H9 (cell line): ENCODE measurements at regions not wholly inside any gene's neighbourhood (a gene's known extent, or its start where the extent isn't known, plus 50 kb on each side); places are given as distances from the start of the nearest gene placed in this dataset.

Source experiments
- DNase-seq: peaks from one replicate; pipeline ENCODE4 v3.0.0-alpha.2; 2017
- H2AFZ ChIP-seq: one replicate; pipeline ENCODE4 v1.6.1; 2013; ENCODE audit warnings: mild to moderate bottlenecking, low read length, control low read depth, moderate library complexity
- H2AK5ac ChIP-seq: 2 replicates; pipeline ENCODE4 v1.6.1; 2013; ENCODE audit warnings: low read length, control low read depth, mixed read lengths; ENCODE audit not compliant: insufficient read length
- H2BK120ac ChIP-seq: one replicate; pipeline ENCODE4 v1.6.1; 2013; ENCODE audit warnings: low read depth, mild to moderate bottlenecking, low read length, control low read depth, inconsistent platforms; ENCODE audit not compliant: poor library complexity, severe bottlenecking
- H2BK12ac ChIP-seq: 2 replicates; pipeline ENCODE4 v1.6.1; 2013; ENCODE audit warnings: low read length, control low read depth, mixed read lengths, low read depth; ENCODE audit not compliant: insufficient read length
- H2BK15ac ChIP-seq: 2 replicates; pipeline ENCODE4 v1.6.1; 2013; ENCODE audit warnings: low read depth, low read length, control low read depth
- H2BK20ac ChIP-seq: one replicate; pipeline ENCODE4 v1.6.1; 2013; ENCODE audit warnings: low read depth, mild to moderate bottlenecking, low read length, control low read depth, inconsistent platforms; ENCODE audit not compliant: poor library complexity, severe bottlenecking
- H2BK5ac ChIP-seq: 2 replicates; pipeline ENCODE4 v1.6.1; 2013; ENCODE audit warnings: low read length, control low read depth, mixed read lengths; ENCODE audit not compliant: insufficient read length
- H3K14ac ChIP-seq: 2 replicates; pipeline ENCODE4 v1.6.1; 2013; ENCODE audit warnings: low read length, control low read depth; ENCODE audit not compliant: insufficient read depth
- H3K18ac ChIP-seq: 2 replicates; pipeline ENCODE4 v1.6.1; 2013; ENCODE audit warnings: low read depth, mild to moderate bottlenecking, mixed read lengths, low read length, control low read depth; ENCODE audit not compliant: insufficient read length
- H3K23ac ChIP-seq: 2 replicates; pipeline ENCODE4 v1.6.1; 2013; ENCODE audit warnings: low read length, control low read depth, mixed read lengths, low read depth; ENCODE audit not compliant: insufficient read length
- H3K23me2 ChIP-seq: 2 replicates; pipeline ENCODE4 v1.6.1; 2013; ENCODE audit warnings: low read depth, mild to moderate bottlenecking, mixed read lengths, low read length, control low read depth; ENCODE audit not compliant: insufficient read length, poor library complexity, severe bottlenecking
- H3K27ac ChIP-seq: 2 replicates; pipeline ENCODE4 v1.5.1; 2013; ENCODE audit warnings: low read length, control low read depth, mixed read lengths, low read depth; ENCODE audit not compliant: insufficient read length
- H3K27me3 ChIP-seq: 2 replicates; pipeline ENCODE4 v1.6.1; 2013; ENCODE audit warnings: low read length, control low read depth, inconsistent platforms; ENCODE audit not compliant: insufficient read depth
- H3K4ac ChIP-seq: 2 replicates; pipeline ENCODE4 v1.6.1; 2013; ENCODE audit warnings: low read depth, mild to moderate bottlenecking, control low read depth, inconsistent platforms, low read length, moderate library complexity
- H3K4me1 ChIP-seq: 2 replicates; pipeline ENCODE4 v1.6.1; 2013; ENCODE audit warnings: low read length, control low read depth, inconsistent platforms; ENCODE audit not compliant: insufficient read depth
- H3K4me2 ChIP-seq: 2 replicates; pipeline ENCODE4 v1.6.1; 2013; ENCODE audit warnings: low read length, control low read depth, mixed read lengths; ENCODE audit not compliant: insufficient read length, insufficient read depth
- H3K56ac ChIP-seq: 2 replicates; pipeline ENCODE4 v1.6.1; 2013; ENCODE audit warnings: low read depth, mild to moderate bottlenecking, mixed read lengths, low read length, control low read depth; ENCODE audit not compliant: insufficient read length
- H3K79me1 ChIP-seq: 2 replicates; pipeline ENCODE4 v1.6.1; 2013; ENCODE audit warnings: low read depth, mild to moderate bottlenecking, moderate library complexity, low read length, control low read depth, inconsistent platforms; ENCODE audit not compliant: insufficient read depth, poor library complexity, severe bottlenecking
- H3K79me2 ChIP-seq: 2 replicates; pipeline ENCODE4 v1.6.1; 2013; ENCODE audit warnings: low read length, control low read depth, inconsistent platforms; ENCODE audit not compliant: insufficient read depth
- H3K9ac ChIP-seq: 2 replicates; pipeline ENCODE4 v1.6.1; 2013; ENCODE audit warnings: low read length, control low read depth, mixed read lengths; ENCODE audit not compliant: insufficient read length; ENCODE audit errors: extremely low read depth
- H3K9me3 ChIP-seq: one replicate; pipeline ENCODE4 v1.6.1; 2013; ENCODE audit warnings: low read depth, low read length, inconsistent platforms; ENCODE audit not compliant: control insufficient read depth
- H3T11ph ChIP-seq: one replicate; pipeline ENCODE4 v1.6.1; 2013; ENCODE audit warnings: mild to moderate bottlenecking, low read length, control low read depth, inconsistent platforms
- H4K20me1 ChIP-seq: one replicate; pipeline ENCODE4 v1.6.1; 2013; ENCODE audit not compliant: control insufficient read depth, insufficient read length, insufficient read depth
- H4K5ac ChIP-seq: 2 replicates; pipeline ENCODE4 v1.6.1; 2013; ENCODE audit warnings: low read depth, mild to moderate bottlenecking, mixed read lengths, low read length, control low read depth; ENCODE audit not compliant: insufficient read length
- H4K8ac ChIP-seq: replicated peaks from 2 replicates; pipeline ENCODE4 v1.6.1; 2013; ENCODE audit warnings: low read length, control low read depth, mixed read lengths, low read depth; ENCODE audit not compliant: insufficient read length
- H4K91ac ChIP-seq: 2 replicates; pipeline ENCODE4 v1.6.1; 2013; ENCODE audit warnings: low read depth, mild to moderate bottlenecking, moderate library complexity, mixed read lengths, low read length, control low read depth; ENCODE audit not compliant: insufficient read length
- H3K27ac Mint-ChIP-seq, 3 experiments: 2 replicates in 2 of 3; 3 replicates in 1 of 3; pipeline ENCODE4 v1.8.0; 2020 to 2021; ENCODE audit warnings: mixed read lengths in 3 of 3, mild to moderate bottlenecking in 1 of 3, moderate library complexity in 1 of 3
- H3K27me3 Mint-ChIP-seq: 2 replicates; pipeline ENCODE4 v1.8.0; 2021; ENCODE audit warnings: low read depth, mild to moderate bottlenecking, moderate library complexity, mixed read lengths
- H3K36me3 Mint-ChIP-seq, 3 experiments: 2 replicates in 2 of 3; 3 replicates in 1 of 3; pipeline ENCODE4 v1.8.0; 2020 to 2021; ENCODE audit warnings: low read depth in 3 of 3, mixed read lengths in 3 of 3; ENCODE audit not compliant: insufficient read depth in 1 of 3
- H3K4me1 Mint-ChIP-seq, 2 experiments: 2 replicates each; pipeline ENCODE4 v1.8.0; 2020; ENCODE audit warnings: mixed read lengths in 2 of 2
- H3K4me3 Mint-ChIP-seq, 2 experiments: 2 replicates in 1 of 2; 3 replicates in 1 of 2; pipeline ENCODE4 v1.8.0; 2020 to 2021; ENCODE audit warnings: mild to moderate bottlenecking in 2 of 2, mixed read lengths in 2 of 2, moderate library complexity in 1 of 2
- H3K9me3 Mint-ChIP-seq, 2 experiments: 2 replicates in 1 of 2; 3 replicates in 1 of 2; pipeline ENCODE4 v1.8.0; 2020; ENCODE audit warnings: mild to moderate bottlenecking in 2 of 2, mixed read lengths in 2 of 2, moderate library complexity in 1 of 2
- CTCF ChIP-seq: fragments of 200-600 bp; sonication (generic); conservative IDR thresholded peaks from 3 replicates; pipeline ENCODE4 v1.8.0; 2021; ENCODE audit warnings: antibody characterized with exemption, mild to moderate bottlenecking
- WGBS: extraction: QIAGEN DNeasy Blood & Tissue Kit; methylation state at CpG from one replicate; pipeline ENCODE4 v1.1.7; 2013; ENCODE audit warnings: missing lambda C conversion rate, low lambda C conversion rate, mixed read lengths; ENCODE audit not compliant: insufficient read length; ENCODE audit errors: extremely low coverage; 5-methylcytosine and 5-hydroxymethylcytosine counted together

- DNase-seq = no peak
- Histone ChIP-seq H3K9ac (no peak overlapping the region), H3K27me3 (no peaks in the 10 kb centered on the region), H2BK5ac (no peak overlapping the region), H3K4me1 (no peaks in the 10 kb centered on the region), H2BK12ac (no peak overlapping the region), H3K23ac (no peak overlapping the region), H3K79me2 (no peaks in the 10 kb centered on the region), H3K79me1 (no peaks in the 10 kb centered on the region), H3K23me2 (no peaks in the 10 kb centered on the region), H3K4ac (no peak overlapping the region), H3K56ac (no peak overlapping the region), H2BK15ac (no peak overlapping the region), H4K20me1 (no peaks in the 10 kb centered on the region), H3T11ph (no peak overlapping the region), H3K27ac (no peak overlapping the region), H2BK120ac (no peak overlapping the region), H4K5ac (no peak overlapping the region), H2AFZ (no peak overlapping the region), H2BK20ac (no peak overlapping the region), H3K9me3 (no peaks in the 10 kb centered on the region), H3K14ac (no peak overlapping the region), H3K18ac (no peak overlapping the region), H3K4me2 (no peak overlapping the region), H4K8ac (no peak overlapping the region), H2AK5ac (no peak overlapping the region), H4K91ac (no peak overlapping the region)
- WGBS = no CpG with 5 or more reads among the region's 11 CpGs
- H3K4me3 Mint-ChIP-seq = no peak overlapping the region
- peaks cover 31 to 60% of the 10 kb centered on the region in 2 experiments for H3K9me3 Mint-ChIP-seq
- no peak for TF ChIP-seq CTCF
- H3K4me1 Mint-ChIP-seq = no peaks in the 10 kb centered on the region
- peaks cover 9% of the 10 kb centered on the region for H3K27me3 Mint-ChIP-seq
- peaks cover 0 to 3% (median 2%) of the 10 kb centered on the region in 3 experiments; a peak in 3 of 7 replicates for H3K36me3 Mint-ChIP-seq
- no peak overlapping the region for H3K27ac Mint-ChIP-seq
Measured at GRCh38 chr17:83191388-83192160, 112.2 kb downstream of the METRNL start.
